Stomach (tissue), 8 donors: ENCODE measurements at regions not wholly inside any gene's neighbourhood (a gene's known extent, or its start where the extent isn't known, plus 50 kb on each side); places are given as distances from the start of the nearest gene placed in this dataset.
A peak's percentile ranks its signal among the peaks of the same experiment; 100 is the strongest.
"Not testable (repeated sequence)": the region's sequence is repeated elsewhere in the genome, so short reads cannot be mapped to it uniquely, and the experiment has no call there.

Source experiments
- DNase-seq, 2 donors: peaks; one replicate each; pipeline versions ENCODE4 v3.0.0 to v3.0.0-alpha.2; 2013 to 2019
- H3K27ac ChIP-seq, 5 donors: fragments of 200-600 bp in 4 of 5; sonication (generic) in 4 of 5; one replicate each; pipeline ENCODE4 v1.5.1; 2013 to 2019; ENCODE audit warnings: mild to moderate bottlenecking in 1 of 5, moderate library complexity in 1 of 5
- H3K27me3 ChIP-seq, 3 donors: fragments of 200-600 bp; sonication (generic); one replicate each; pipeline ENCODE4 v1.5.1; 2017 to 2019; ENCODE audit warnings: mixed run types in 1 of 3
- H3K36me3 ChIP-seq, 4 donors: fragments of 200-600 bp; sonication (generic); 1 replicate in 3 of 4; 2 replicates in 1 of 4; pipeline ENCODE4 v1.5.1; 2016 to 2019
- H3K4me1 ChIP-seq, 4 donors: fragments of 200-600 bp; sonication (generic); one replicate each; pipeline ENCODE4 v1.5.1; 2016 to 2019
- H3K4me3 ChIP-seq, 4 donors: fragments of 200-600 bp; sonication (generic) in 3 of 4; one replicate each; pipeline ENCODE4 v1.5.1; 2016 to 2019; ENCODE audit warnings: mild to moderate bottlenecking in 1 of 4
- H3K9me3 ChIP-seq, 4 donors: fragments of 200-600 bp; sonication (generic); one replicate each; pipeline ENCODE4 v1.5.1; 2016 to 2019
- CTCF ChIP-seq, 7 experiments: fragments of 450-650 bp in 4 of 7; fragments of 200-600 bp in 3 of 7; sonication (generic) in 3 of 7; IDR thresholded peaks; one replicate each; pipeline ENCODE4 v1.5.1; 2016 to 2019; ENCODE audit warnings: antibody characterized with exemption in 7 of 7, control low read depth in 2 of 7, mild to moderate bottlenecking in 1 of 7
- WGBS, 5 donors: extraction: QIAGEN DNeasy Blood & Tissue Kit in 3 of 5; methylation state at CpG; one replicate each; pipeline versions ENCODE4 v1.1.5 to v1.1.7; 2013 to 2018; 5-methylcytosine and 5-hydroxymethylcytosine counted together
- intact Hi-C: fragments of 100-400 bp; cut with DNase I; formaldehyde crosslinking; loops from one replicate; pipeline ENCODE4 v1.15.1; 2023; ENCODE audit warnings: low total_unique reads
- donor health status: healthy with polysubstance abuse.
- donor health status: Bipolar disorder and iron deficiency.
- donor health status: healthy.

- not testable (repeated sequence) for H3K9me3 ChIP-seq
- 56 to 87% (median 60%) methylated on average over 4 to 7 of the region's 8 CpGs for whole genome bisulfite sequencing, 5 donors
Measured at GRCh38 chr2:87466591-87467120, 281.2 kb upstream of the PLGLB2 start.

GRCh38 chr2:87468429-87468981 is 279.4 kb upstream of the PLGLB2 start:
- 65 to 80% (median 75%) methylated on average over 10 to 12 of the region's 12 CpGs for WGBS, 5 donors
- H3K27me3 ChIP-seq, DNase-seq, H3K36me3 ChIP-seq, intact Hi-C loops, H3K9me3 ChIP-seq, H3K4me3 ChIP-seq: not testable (repeated sequence)
- H3K27ac ChIP-seq: peak overlapping the region in 2 of 5 donors; percentile 18 to 20
- H3K4me1 ChIP-seq: peaks cover 0 to 11% (median 0%) of the 10 kb centered on the region in 4 donors

More at GRCh38 chr2:87466591-87467120, 281.2 kb upstream of the PLGLB2 start:
- peak in 1 of 2 donors; percentile 56 for DNase-seq
- H3K27ac ChIP-seq, H3K36me3 ChIP-seq, H3K27me3 ChIP-seq, intact Hi-C loops, H3K4me3 ChIP-seq: not testable (repeated sequence)
- peak in 1 of 7 experiments; percentile 12 for TF ChIP-seq CTCF (IDR thresholded peaks at IDR 0.05)
- peaks cover 0 to 11% (median 0%) of the 10 kb centered on the region in 4 donors for H3K4me1 ChIP-seq

GRCh38 chr2:87469180-87470151 is 278.4 kb upstream of the PLGLB2 start:
- H3K36me3 ChIP-seq, H3K9me3 ChIP-seq, intact Hi-C loops, H3K27me3 ChIP-seq, H3K4me3 ChIP-seq, DNase-seq: not testable (repeated sequence)
- H3K27ac ChIP-seq: peak overlapping the region in 2 of 5 donors; percentile 24 to 58
- peaks cover 0 to 11% (median 0%) of the 10 kb centered on the region in 4 donors for H3K4me1 ChIP-seq
- 64 to 73% (median 67%) methylated on average over 7 to 18 of the region's 19 CpGs for WGBS, 5 donors

- intact Hi-C loops, H3K9me3 ChIP-seq, H3K36me3 ChIP-seq, H3K4me3 ChIP-seq, DNase-seq, H3K27me3 ChIP-seq, H3K4me1 ChIP-seq: not testable (repeated sequence)
- WGBS, 5 donors: 78 to 88% (median 82%) methylated on average over 17 to 22 of the region's 25 CpGs
- peak overlapping the region in 1 of 5 donors; percentile 32 for H3K27ac ChIP-seq
Measured at GRCh38 chr2:87470381-87471380, 277.2 kb upstream of the PLGLB2 start.

- H3K4me3 ChIP-seq, intact Hi-C loops, H3K27me3 ChIP-seq, H3K27ac ChIP-seq, H3K9me3 ChIP-seq, H3K4me1 ChIP-seq, DNase-seq, H3K36me3 ChIP-seq: not testable (repeated sequence)
- 66 to 83% (median 72%) methylated on average over 2 to 3 of the region's 3 CpGs for WGBS, 5 donors
Measured at GRCh38 chr2:87471478-87471877, 276.4 kb upstream of the PLGLB2 start.

- H3K36me3 ChIP-seq, H3K9me3 ChIP-seq, DNase-seq, H3K4me3 ChIP-seq, intact Hi-C loops, H3K4me1 ChIP-seq, H3K27me3 ChIP-seq, H3K27ac ChIP-seq: not testable (repeated sequence)
- 42 to 61% (median 47%) methylated on average over 4 to 5 of the region's 5 CpGs for WGBS, 5 donors
Measured at GRCh38 chr2:87476223-87476872, 271.5 kb upstream of the PLGLB2 start.

GRCh38 chr2:87476936-87477335 is 271.0 kb upstream of the PLGLB2 start:
- H3K36me3 ChIP-seq, H3K9me3 ChIP-seq, H3K27me3 ChIP-seq, H3K4me3 ChIP-seq, H3K27ac ChIP-seq, H3K4me1 ChIP-seq, intact Hi-C loops, DNase-seq: not testable (repeated sequence)
- 74 to 87% (median 80%) methylated on average over 5 of the region's 5 CpGs for WGBS, 5 donors

- H3K27me3 ChIP-seq, H3K4me1 ChIP-seq, H3K9me3 ChIP-seq, H3K27ac ChIP-seq, intact Hi-C loops, DNase-seq, H3K4me3 ChIP-seq, H3K36me3 ChIP-seq: not testable (repeated sequence)
- 61 to 88% (median 82%) methylated on average over 4 to 10 of the region's 12 CpGs for WGBS, 5 donors
Measured at GRCh38 chr2:87477669-87478428, 270.0 kb upstream of the PLGLB2 start.

GRCh38 chr2:87478911-87479310 is 269.0 kb upstream of the PLGLB2 start:
- intact Hi-C loops, H3K9me3 ChIP-seq, H3K27ac ChIP-seq, H3K4me1 ChIP-seq, H3K36me3 ChIP-seq, DNase-seq, H3K4me3 ChIP-seq, H3K27me3 ChIP-seq: not testable (repeated sequence)
- 80 to 96% (median 93%) methylated on average over 1 to 4 of the region's 4 CpGs; no CpG with 5 or more reads in 1 of the 5 donors for WGBS, 5 donors
